Fibroblast of pulmonary artery (primary cell): ENCODE measurements at regions not wholly inside any gene's neighbourhood (a gene's known extent, or its start where the extent isn't known, plus 50 kb on each side); places are given as distances from the start of the nearest gene placed in this dataset.

Experiments used
- DNase-seq: peaks from one replicate; pipeline ENCODE4 v3.0.0-alpha.2; 2010; ENCODE audit warnings: low read depth
- H3K4me3 ChIP-seq: replicated peaks from 2 replicates; pipeline ENCODE4 v1.5.1; 2011; ENCODE audit warnings: low read depth, mild to moderate bottlenecking, control low read depth, low read length, moderate library complexity
- CTCF ChIP-seq: IDR thresholded peaks from 2 replicates; pipeline ENCODE4 v1.5.1; 2011; ENCODE audit warnings: mild to moderate bottlenecking, control low read depth, low read length, inconsistent platforms; ENCODE audit errors: missing control alignments

DNA sequence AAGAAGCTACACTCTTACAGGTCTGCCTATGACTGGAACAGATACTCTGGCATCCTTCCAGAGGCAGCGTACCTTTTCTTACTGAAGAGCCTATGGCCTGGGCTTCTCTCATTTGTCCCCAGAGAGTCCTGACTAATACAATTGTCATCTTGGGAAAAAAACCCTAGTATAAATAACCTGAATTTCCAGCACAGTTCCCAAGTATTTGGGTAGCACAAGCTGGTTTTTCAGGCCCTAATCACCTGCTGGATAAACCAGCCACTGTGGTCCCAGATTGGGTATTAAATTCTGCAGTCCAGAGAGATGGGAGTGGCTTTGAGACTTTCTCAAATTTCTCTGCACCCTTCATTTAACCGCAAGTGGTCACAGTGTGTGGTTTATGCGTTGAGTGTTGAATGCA is 186.8 kb upstream of the NEBL start:
- DNase-seq = peak; percentile 12
- TF ChIP-seq CTCF = no peak
- H3K4me3 ChIP-seq = no peak overlapping the region

DNA sequence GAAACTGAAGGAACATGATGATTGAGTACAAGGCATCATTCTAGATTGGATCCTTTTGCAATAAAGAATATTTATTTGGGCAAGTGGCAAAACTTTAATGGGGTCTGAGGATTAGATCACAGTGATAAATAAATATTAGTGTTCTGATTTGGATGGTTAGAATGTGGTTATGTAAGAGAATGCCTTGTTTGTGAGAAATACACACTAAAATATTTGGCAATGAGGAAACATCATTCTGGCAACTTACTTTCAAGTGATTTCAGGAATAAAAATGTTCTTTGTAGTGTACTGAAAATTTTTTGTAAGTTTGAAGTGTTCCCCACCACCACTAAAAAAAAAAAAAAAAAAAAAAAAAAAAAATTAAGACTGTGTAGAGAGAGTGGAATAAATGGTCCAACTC is 185.1 kb upstream of the NEBL start:
- peak; percentile 17 for DNase-seq
- no peak for TF ChIP-seq CTCF
- H3K4me3 ChIP-seq = no peak overlapping the region

GRCh38 chr10:21080261-21080660 is 183.2 kb upstream of the NEBL start:
- peak; percentile 26 for DNase-seq
- TF ChIP-seq CTCF = no peak
- no peak overlapping the region for H3K4me3 ChIP-seq

DNA sequence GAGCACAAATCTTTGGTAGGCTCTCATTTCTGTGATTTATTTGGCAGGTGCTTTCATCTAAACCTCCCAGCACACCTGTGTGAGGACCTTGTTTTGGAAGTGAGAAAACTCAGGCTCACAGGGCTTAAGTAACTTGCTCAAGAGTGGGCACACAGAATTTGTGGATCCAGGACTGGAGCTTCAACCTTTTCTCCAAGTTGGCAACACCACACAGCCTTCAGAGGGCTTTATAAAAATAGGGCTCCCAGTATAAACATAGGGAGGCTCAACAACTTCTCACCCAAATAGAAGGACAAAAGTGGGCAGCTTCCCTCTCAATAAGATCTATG is 182.2 kb upstream of the NEBL start:
- H3K4me3 ChIP-seq = no peak overlapping the region
- DNase-seq = no peak
- no peak for TF ChIP-seq CTCF

GRCh38 chr10:21078410-21079329 is 181.6 kb upstream of the NEBL start:
- no peak overlapping the region for H3K4me3 ChIP-seq
- TF ChIP-seq CTCF = peak; percentile 85
- peak; percentile 87 for DNase-seq

DNA sequence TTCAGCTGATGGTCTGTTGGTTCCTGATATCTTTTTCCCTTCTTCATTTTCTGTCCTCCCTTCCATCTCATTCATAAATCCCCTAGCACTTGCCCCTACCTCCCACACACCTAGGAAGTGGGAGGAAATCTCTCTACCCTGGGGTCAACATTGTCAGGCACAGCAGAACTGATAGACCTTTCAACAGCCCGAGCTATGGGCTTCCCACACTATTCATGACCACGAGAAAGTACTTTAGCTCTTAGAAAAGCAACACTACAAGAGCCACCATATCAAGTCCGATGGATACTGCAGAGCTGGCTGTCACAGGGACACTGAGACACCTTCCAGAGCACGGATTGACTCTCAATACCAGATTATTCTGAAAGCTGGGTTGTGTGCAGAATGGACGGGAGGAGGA is 180.6 kb upstream of the NEBL start:
- DNase-seq = no peak
- no peak for TF ChIP-seq CTCF
- H3K4me3 ChIP-seq = no peak overlapping the region

GRCh38 chr10:21076381-21076780 is 179.3 kb upstream of the NEBL start:
- H3K4me3 ChIP-seq = no peak overlapping the region
- no peak for TF ChIP-seq CTCF
- DNase-seq = peak; percentile 40
